ENCODE measurements at regions not wholly inside any gene's neighbourhood (a gene's known extent, or its start where the extent isn't known, plus 50 kb on each side); places are given as distances from the start of the nearest gene placed in this dataset.

DNA sequence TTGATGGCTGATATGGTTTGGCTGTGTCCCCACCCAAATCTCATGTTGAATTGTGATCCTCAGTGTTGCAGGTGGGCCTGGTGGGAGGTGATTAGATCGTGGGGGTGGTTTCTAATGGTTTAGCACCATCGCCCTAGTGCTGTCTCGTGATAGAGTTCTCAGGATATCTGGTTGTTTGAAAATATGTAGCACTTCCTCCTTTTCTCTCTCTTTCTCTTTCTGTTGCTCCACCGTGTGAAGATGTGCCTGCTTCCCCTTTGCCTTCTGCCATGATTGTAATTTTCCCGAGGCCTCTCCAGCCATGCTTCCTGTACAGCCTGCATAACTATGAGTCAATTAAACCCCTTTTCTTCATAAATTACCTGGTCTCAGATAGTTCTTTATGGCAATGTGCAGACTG, 111.6 kb downstream of the SREK1 start:
- no peaks in the 10 kb centered on the region for H3K27me3 Mint-ChIP-seq (ENCODE audit: low read depth)
- TF ChIP-seq, protein P1, sequence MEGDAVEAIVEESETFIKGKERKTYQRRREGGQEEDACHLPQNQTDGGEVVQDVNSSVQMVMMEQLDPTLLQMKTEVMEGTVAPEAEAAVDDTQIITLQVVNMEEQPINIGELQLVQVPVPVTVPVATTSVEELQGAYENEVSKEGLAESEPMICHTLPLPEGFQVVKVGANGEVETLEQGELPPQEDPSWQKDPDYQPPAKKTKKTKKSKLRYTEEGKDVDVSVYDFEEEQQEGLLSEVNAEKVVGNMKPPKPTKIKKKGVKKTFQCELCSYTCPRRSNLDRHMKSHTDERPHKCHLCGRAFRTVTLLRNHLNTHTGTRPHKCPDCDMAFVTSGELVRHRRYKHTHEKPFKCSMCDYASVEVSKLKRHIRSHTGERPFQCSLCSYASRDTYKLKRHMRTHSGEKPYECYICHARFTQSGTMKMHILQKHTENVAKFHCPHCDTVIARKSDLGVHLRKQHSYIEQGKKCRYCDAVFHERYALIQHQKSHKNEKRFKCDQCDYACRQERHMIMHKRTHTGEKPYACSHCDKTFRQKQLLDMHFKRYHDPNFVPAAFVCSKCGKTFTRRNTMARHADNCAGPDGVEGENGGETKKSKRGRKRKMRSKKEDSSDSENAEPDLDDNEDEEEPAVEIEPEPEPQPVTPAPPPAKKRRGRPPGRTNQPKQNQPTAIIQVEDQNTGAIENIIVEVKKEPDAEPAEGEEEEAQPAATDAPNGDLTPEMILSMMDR (IDR thresholded peaks at IDR 0.05; ENCODE audit: unreplicated experiment): no peak
- DNase-seq (ENCODE audit: low spot score in 2 of 2, unreplicated experiment in 2 of 2): no peak
- H3K36me3 Mint-ChIP-seq: no peaks in the 10 kb centered on the region
- H3K4me3 Mint-ChIP-seq: no peak overlapping the region
- peaks cover 3% of the 10 kb centered on the region for H3K9me3 Mint-ChIP-seq
- no peaks in the 10 kb centered on the region for H3K4me1 Mint-ChIP-seq
- no peak overlapping the region for H3K27ac Mint-ChIP-seq

DNA sequence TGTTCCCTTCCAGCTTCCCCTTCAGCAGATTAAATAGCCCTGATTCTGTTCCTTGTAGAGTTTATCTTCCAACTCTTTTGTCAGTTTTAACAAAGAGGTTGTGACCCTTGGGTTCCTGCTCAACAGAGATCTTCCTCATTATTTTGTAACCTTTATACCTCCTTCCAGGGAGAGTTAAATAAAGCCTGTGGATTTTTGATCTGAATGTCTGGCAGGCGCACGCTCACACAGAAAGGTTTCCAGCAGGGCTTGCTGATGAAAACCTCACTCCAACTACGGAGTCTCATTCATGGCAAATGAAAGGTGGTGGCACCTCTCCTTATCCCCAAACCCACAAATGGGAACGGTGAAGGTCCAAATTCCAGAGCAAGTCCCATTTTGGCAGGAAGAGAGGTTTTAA, 129.0 kb downstream of the SREK1 start:
- Mint-ChIP-seq H3K27ac (no peak overlapping the region), H3K36me3 (no peaks in the 10 kb centered on the region), H3K27me3 (ENCODE audit: low read depth) (peaks cover 49% of the 10 kb centered on the region), H3K4me3 (no peak overlapping the region), H3K4me1 (no peaks in the 10 kb centered on the region), H3K9me3 (peaks cover 5% of the 10 kb centered on the region)
- DNase-seq (ENCODE audit: low spot score in 2 of 2, unreplicated experiment in 2 of 2): no peak
- TF ChIP-seq, protein P1 (IDR thresholded peaks at IDR 0.05; ENCODE audit: unreplicated experiment): no peak

DNA sequence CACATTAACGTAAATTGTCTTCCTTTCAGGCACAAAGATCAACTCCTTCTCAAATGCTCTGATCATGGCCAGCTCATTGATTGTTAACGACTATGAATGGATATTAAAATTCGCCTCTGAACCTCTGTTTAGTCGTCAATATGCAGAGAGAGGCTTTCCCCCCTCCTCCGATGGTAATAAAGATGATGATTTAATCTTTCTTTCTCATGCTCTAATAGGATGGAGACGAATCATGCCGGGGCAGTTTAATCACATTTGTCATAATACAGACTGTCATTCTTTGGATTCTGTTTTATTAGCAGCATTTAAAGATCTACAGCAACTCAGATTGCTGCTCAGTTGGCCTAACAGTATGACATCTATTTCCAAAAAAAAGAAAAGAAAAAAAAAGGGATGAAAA, 132.9 kb downstream of the SREK1 start:
- Mint-ChIP-seq H3K36me3 (no peaks in the 10 kb centered on the region), H3K4me1 (no peaks in the 10 kb centered on the region), H3K9me3 (no peaks in the 10 kb centered on the region), H3K4me3 (no peak overlapping the region), H3K27ac (no peak overlapping the region), H3K27me3 (ENCODE audit: low read depth) (peaks cover 36% of the 10 kb centered on the region)
- TF ChIP-seq, protein P1 (IDR thresholded peaks at IDR 0.05; ENCODE audit: unreplicated experiment): no peak
- no peak for DNase-seq (ENCODE audit: low spot score in 2 of 2, unreplicated experiment in 2 of 2)

DNA sequence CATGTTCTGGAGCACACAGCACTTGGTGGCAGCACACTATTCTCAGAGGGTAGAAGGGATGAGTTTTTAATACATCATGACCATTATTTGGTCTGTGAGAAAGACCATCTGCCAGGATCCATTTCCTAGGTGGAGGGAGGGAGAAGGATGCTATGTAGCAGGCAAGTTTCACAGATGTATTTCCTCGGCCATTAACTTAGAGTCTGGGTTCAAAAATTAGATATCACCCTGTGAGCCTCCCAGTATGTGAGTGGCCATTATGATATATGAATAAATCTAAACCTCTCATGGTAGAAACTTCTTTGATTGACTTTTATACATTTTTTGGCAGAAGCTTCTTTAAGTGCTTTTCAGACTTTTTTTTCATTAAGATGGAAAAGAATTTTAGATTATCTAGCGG, 133.9 kb downstream of the SREK1 start:
- no peak overlapping the region for H3K27ac Mint-ChIP-seq

DNA sequence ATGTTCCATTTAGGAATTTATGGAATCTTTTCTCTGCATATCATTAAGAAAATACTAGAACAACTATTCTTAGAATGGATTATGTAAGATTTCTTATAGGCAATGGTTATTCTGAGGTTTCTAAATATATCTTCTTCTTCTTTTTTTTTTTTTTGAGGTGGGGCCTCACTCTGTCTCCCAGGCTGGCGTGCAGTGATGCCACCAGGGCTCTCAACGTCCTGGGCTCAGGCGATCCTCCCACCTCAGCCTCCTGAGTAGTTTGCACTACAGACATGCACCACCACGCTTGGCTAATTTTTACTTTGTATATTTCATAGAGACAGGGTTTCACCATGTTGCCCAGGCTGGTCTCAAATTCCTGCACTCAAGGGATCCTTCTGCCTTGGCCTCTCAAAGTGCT, 137.2 kb downstream of the SREK1 start:
- TF ChIP-seq, protein P1 (IDR thresholded peaks at IDR 0.05; ENCODE audit: unreplicated experiment): no peak
- Mint-ChIP-seq H3K4me1 (no peaks in the 10 kb centered on the region), H3K27ac (no peak overlapping the region), H3K36me3 (no peaks in the 10 kb centered on the region), H3K27me3 (ENCODE audit: low read depth) (peaks cover 15% of the 10 kb centered on the region), H3K9me3 (no peaks in the 10 kb centered on the region), H3K4me3 (no peak overlapping the region)
- DNase-seq (ENCODE audit: low spot score in 2 of 2, unreplicated experiment in 2 of 2): no peak

More for the DNA sequence above, 133.9 kb downstream of the SREK1 start:
- no peak overlapping the region for H3K4me3 Mint-ChIP-seq
- TF ChIP-seq, protein P1 (IDR thresholded peaks at IDR 0.05; ENCODE audit: unreplicated experiment): no peak
- no peak for DNase-seq (ENCODE audit: low spot score in 2 of 2, unreplicated experiment in 2 of 2)
- no peaks in the 10 kb centered on the region for H3K9me3 Mint-ChIP-seq
- no peaks in the 10 kb centered on the region for H3K36me3 Mint-ChIP-seq
- H3K27me3 Mint-ChIP-seq (ENCODE audit: low read depth): peaks cover 33% of the 10 kb centered on the region
- H3K4me1 Mint-ChIP-seq: no peaks in the 10 kb centered on the region

Measured in mesothelial cell of epicardium (in vitro differentiated cells).